HG02885 (cell line): ENCODE measurements at regions not wholly inside any gene's neighbourhood (a gene's known extent, or its start where the extent isn't known, plus 50 kb on each side); places are given as distances from the start of the nearest gene placed in this dataset.

Experiments
- ATAC-seq: cut with Tn5 transposase; IDR thresholded peaks from one replicate; pipeline ENCODE4 v1.9.1; 2021; ENCODE audit warnings: mild to moderate bottlenecking; ENCODE audit not compliant: unreplicated experiment, poor library complexity

DNA sequence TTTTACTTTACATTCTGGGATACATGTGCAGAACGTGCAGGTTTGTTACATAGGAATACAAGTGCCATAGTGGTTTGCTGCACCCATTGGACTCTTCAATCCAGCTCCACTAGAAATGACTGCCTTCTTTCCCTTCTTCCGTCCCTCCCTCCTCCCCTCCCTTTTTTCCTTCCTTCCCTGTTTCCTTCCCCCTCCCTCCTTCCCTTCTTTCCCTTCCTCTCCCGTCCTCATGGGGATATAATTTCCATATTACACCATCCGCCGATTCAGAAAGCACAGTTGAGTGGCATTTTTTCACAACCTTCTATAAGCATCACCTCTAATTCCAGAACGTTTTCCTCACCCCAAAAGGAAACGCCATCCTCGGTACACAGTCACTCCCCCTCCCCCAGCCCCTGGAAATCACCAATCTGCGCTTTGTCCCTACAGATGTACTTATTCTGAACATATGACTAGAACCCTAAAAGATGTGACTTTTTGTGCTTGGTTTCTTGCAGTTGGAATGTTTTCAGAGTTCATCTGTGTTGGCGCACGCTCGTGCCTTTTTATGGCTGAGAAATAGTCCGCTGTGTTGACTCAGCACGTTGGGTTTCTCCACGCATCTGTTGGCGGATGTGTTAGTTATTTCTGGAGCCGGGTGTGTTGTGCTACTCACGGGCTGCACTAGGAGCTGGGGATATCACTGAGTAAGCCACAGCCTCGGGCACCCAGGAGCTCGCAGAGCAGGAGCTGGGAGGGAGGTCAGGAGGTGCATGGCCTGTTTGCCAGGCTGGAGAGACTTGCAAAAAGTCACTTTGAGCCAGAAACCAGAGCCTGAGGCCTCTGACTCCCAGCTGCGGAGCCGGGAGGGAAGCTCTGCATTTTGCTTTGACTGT, 336.4 kb downstream of the SEC14L1 start:
- no peak for ATAC-seq

GRCh38 chr17:77478281-77478680, 337.5 kb downstream of the SEC14L1 start:
- ATAC-seq, result no peak

- ATAC-seq, result no peak
Observed at GRCh38 chr17:77478899-77479298, 338.1 kb downstream of the SEC14L1 start.

GRCh38 chr17:77479372-77480198, 338.8 kb downstream of the SEC14L1 start:
- no peak for ATAC-seq

GRCh38 chr17:77480199-77480508, 339.4 kb downstream of the SEC14L1 start:
- ATAC-seq, result no peak

DNA sequence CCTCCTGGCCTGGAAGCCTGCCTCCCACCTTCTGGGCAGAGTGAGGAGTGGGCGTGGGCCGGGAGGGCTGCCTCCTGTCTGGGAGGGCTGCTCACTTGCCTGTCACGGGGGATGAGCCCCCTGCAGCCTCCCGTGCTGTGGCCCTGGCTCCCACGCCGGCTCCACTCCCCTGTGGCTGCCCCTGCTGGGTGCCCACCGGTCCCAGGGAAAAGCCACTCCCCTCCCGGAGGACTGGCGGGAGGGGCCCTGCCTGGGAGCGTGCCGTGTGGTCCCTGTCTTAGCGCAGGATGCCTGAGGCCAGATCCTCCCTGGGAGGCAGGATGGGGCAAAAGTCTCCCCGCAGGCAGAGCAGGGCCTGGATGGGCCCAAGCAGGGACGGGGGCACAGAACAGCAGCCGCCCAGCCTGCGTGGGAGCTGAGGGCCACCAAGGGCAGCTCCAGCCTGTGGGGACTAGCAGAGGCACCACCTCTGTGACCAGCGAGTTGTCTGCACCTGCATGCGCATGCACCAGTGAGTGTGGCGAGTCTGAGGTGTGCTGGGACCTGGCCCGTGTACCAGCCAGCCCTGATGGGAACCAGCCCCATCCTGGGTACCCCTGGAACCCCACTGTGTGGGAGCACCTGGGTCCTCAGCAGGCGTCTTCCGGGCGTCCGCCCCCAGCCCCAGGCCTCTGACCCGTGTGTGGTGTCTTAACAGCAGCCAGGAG, 339.9 kb downstream of the SEC14L1 start:
- ATAC-seq, result no peak

DNA sequence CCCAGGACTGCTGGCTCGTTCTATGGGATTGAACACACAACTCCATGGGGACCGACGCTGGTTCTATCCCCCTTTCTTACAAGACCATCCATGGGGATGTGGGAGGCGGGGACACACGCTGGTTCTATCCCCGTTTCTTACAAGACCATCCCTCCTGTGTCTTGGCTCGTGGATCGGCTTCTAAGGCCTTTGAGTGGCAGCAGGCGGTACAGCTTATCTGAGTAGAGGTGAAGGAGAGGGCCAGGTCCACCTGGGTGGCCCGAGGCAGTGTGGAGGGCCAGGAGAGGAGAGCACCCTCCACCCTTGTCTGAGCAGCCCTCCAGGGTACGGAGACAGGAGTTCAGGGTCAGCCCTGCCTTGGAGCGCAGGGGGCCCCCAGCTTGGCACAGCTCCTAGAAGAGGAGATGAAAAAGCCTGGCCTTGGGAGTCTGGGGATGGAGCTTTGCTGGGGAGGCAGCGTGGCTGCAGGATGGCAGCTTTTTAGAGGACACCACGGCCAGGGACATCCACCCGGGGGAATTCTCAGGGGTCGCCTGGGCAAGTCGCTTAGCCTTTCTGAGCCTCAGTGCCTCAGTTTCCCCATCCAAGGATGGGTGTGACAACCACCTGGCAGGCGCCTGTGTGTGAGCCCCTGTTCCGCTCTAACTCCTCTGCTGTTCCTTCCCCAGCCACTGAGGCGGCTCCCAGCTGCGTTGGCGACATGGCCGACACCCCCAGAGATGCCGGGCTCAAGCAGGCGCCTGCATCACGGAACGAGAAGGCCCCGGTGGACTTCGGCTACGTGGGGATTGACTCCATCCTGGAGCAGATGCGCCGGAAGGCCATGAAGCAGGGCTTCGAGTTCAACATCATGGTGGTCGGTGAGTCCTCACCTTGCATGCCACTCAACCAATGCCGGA, 341.0 kb downstream of the SEC14L1 start:
- ATAC-seq, result no peak

DNA sequence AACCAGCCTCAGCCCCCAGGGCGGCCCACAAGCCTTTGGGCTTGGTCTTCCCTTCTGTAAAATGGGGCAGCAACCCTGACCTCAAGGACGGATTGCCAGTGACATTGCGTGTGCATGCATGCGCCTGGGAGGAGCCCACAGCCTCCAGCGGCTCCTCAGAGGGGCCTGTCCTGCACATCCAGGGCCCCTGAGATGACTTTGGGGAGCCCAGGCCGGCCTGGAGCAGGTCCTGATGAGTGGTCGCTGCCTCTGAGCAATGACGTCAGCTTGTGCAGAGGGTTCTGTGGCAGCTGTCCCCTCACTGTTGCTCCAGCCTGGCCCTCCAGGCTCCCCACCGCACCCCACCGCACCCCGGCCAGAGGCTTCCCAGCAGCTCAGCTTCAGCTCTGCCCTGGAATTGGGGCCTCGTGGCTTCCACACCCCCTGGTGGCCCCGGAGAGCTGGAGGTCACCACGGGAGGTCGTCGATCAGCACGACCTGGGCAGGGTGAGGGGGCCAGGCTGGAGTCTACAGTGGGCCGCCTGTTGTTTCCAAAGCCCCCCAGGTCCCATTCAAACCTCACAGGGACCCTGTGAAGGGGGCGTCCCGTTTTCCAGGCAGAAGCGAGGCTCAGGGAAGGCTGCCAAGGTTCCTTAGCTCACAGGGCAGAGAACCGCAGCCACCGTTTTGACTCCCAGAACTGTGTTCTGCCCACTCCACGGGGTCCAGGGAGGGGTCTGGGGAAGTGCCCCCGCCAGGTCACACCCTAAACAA, 341.8 kb downstream of the SEC14L1 start:
- ATAC-seq, result no peak

DNA sequence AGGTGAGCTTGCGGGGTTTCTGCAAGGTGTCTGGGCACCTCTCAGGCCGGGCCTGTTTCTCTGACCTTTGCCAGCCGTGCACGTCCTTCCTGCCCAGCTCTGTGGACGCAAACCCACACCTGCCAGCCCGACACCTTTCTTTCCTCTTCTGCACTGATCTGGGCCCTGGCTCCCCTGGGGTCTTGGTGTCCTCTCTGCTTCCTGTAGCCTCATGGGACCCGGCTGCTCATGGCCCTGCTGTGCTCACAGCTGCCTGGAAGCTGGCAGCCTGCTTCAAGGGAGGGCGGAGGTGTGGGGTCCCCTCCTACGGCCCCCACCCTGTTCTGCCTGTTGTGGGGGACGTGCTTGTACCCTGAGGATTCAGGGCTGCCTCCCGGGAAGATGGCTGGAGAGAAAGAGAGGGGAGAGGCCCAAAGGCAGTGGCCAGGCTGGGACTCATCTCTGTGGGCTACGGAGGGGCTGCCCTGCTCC, 342.4 kb downstream of the SEC14L1 start:
- ATAC-seq, result no peak

DNA sequence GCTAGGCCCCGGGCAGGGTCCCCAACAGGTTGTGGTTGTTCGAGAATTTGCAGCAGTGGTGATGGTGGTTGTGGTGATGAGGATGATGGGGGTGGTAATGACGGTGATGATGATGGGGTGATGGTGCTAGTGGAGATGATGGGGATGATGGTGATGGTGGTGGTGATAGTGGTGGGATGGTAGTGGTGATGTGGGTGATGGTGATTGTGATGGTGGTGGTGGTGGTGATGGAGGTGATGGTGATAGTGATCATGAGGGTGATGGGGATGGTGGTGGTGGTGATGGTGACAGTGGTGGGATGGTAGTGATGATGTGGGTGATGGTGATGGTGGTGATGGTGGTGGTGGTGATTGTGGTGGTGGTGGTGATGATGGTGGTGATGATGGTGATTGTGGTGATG, 343.3 kb downstream of the SEC14L1 start:
- ATAC-seq, result no peak

DNA sequence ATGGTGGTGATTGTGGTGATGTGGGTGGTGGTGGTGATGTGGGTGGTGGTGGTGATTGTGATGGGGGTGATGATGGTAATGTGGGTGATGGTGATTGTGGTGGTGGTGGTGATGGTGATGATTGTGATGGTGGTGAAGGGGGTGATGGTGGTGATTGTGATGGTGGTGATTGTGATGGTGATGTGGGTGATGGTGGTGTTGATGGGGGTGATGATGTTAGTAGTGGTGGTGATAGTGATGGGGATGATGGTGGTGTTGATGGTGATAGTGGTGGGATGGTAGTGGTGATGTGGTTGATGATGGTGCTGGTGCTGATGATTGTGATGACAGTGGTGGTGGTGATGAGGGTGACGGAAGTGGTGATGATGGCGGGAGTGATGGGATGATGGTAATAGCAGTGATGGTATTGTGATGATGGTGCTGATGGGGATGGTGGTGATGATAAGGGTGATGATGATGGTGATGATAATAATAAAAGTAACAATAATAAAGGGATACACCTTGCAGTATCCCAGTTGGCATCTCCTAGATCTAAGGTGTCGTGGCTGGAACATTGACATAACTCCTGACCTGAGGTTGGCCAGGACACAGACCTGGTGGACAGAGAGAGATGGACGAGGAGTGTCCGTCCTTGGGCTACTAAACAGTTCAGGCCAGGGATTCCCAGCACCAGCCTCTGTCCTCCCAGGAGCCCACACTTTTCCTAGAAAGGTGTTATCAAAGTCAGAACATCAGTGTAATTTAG, 344.5 kb downstream of the SEC14L1 start:
- no peak for ATAC-seq

- ATAC-seq, result no peak
Observed at GRCh38 chr17:77487211-77487629, 346.5 kb downstream of the SEC14L1 start.

GRCh38 chr17:77487677-77488530, 347.1 kb downstream of the SEC14L1 start:
- no peak for ATAC-seq

DNA sequence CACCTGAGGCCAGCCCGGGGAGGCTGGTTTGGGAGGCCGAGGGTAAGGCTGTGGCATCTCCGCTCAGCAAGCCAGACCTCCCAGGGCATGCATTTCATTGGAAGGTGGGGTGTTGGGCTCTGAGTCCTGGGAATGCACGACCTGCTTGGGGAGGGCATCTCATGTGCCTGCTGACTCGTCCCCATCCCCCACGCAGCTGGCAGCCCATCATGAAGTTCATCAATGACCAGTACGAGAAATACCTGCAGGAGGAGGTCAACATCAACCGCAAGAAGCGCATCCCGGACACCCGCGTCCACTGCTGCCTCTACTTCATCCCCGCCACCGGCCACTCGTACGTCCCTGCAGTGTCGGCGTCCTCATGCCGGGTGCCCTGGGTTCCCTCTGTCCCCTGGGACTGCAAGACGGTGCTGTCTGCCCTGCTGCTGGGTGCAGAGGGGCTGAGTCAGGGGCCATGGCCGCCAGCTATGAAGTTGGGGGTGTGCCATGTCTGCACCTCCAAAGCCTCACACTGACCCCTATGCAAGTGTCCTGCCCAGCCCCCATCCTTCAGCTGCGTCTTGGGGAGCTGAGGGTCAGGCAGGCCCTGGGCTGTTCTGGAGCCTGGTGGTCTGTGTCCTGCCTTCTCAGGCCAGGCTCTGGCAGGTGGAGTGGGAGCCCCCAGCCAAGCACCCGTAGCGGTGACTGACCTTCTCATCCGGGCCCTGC, 347.9 kb downstream of the SEC14L1 start:
- ATAC-seq, result no peak

- ATAC-seq, result no peak
Observed at GRCh38 chr17:77489239-77489892, 348.6 kb downstream of the SEC14L1 start.

DNA sequence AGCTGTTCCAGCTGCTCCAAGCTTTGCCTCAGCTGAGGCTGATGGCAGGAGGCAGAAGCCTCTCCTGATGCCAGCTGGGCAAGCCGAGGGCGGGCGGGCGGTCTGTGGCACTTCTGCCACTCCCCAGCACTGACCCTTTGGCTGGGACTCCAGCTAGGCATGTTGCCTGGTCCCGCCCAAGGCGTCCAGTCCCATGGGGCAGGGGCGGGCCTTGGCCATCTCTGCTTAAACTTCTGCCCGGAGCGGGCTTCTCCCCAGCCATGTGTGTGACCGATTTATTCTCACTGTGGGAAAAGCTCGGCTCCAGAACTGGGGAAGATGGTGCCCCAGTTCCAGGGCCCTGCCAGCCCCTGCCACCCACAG, 349.1 kb downstream of the SEC14L1 start:
- ATAC-seq, result no peak
